Colonic mucosa (tissue), 4 donors: ENCODE measurements at regions not wholly inside any gene's neighbourhood (a gene's known extent, or its start where the extent isn't known, plus 50 kb on each side); places are given as distances from the start of the nearest gene placed in this dataset.

Source experiments
- DNase-seq: peaks from one replicate; pipeline ENCODE4 v3.0.0-alpha.2; 2020
- H3K27ac ChIP-seq: fragments of 200-600 bp; one replicate; pipeline ENCODE4 v1.8.0; 2021
- H3K27me3 ChIP-seq: fragments of 200-600 bp; one replicate; pipeline ENCODE4 v1.8.0; 2021
- H3K36me3 ChIP-seq: fragments of 200-600 bp; one replicate; pipeline ENCODE4 v1.8.0; 2021
- H3K4me1 ChIP-seq: fragments of 200-600 bp; one replicate; pipeline ENCODE4 v1.8.0; 2021; ENCODE audit warnings: mild to moderate bottlenecking
- H3K4me3 ChIP-seq: fragments of 200-600 bp; one replicate; pipeline ENCODE4 v1.8.0; 2021
- H3K9ac ChIP-seq, 2 donors: one replicate each; pipeline ENCODE4 v1.7.0; 2013; ENCODE audit warnings: control low read depth in 2 of 2, low read depth in 2 of 2, low read length in 2 of 2
- H3K9me3 ChIP-seq: fragments of 200-600 bp; one replicate; pipeline ENCODE4 v1.8.0; 2021
- intact Hi-C: fragments of 100-400 bp; cut with DNase I; formaldehyde crosslinking; loops from one replicate; pipeline ENCODE4 v1.14.1; 2022
- TF ChIP-seq, protein P1 (sequence below): fragments of 200-600 bp; IDR thresholded peaks from one replicate; pipeline ENCODE4 v1.8.0; 2022; ENCODE audit warnings: antibody characterized with exemption, mild to moderate bottlenecking
- donor health status: healthy.
- donor health status: DM: no; HTN: no; CAD: no.
- donor health status: DM: no; HTN: no; CAD: no.

DNA sequence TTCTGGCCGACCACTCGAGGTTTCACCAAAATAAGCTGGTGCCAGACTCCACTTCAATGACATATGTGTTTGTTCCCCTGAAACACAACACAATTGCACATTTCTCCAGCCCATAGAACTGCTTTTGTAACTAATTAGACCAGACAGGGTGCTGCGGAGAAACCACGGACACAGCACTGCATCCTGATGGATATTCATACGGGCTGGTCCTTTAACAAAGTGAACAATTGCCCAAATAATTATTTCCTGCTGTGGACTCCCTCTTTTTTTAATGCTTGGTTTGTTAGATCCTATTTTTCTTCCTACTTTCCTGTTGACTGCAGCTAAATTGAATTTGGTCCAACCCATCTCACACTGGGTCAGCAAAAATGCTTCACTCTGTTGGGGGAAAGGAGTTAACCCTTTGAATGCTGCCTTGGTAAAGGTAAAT, 198.6 kb upstream of the BMPER start:
- DNase-seq = no peak
- intact Hi-C loops = no loop called here

DNA sequence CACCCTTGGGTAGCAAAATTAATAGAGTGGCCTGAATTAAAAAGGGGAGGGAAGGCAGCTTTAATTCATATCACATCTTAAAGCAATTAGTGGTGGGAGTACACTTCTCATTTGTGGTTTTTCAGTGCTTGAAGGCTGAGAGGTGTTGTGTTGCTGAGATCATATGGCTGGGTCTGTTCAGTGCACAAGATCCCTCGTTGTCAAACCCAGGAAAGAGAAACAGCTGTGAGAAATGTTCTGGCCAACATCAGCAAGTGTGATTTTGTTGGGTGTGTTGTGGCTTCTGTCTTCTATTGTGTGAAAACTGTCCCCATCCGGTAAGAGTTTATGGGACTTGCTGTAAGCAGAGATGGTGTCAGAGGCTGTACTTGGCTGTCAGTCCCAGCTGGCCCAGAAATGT, 197.9 kb upstream of the BMPER start:
- peaks cover 4% of the 10 kb centered on the region for H3K4me1 ChIP-seq
- no peaks in the 10 kb centered on the region for H3K36me3 ChIP-seq
- intact Hi-C loops = no loop called here
- DNase-seq = no peak
- no peak overlapping the region for H3K27ac ChIP-seq
- H3K4me3 ChIP-seq = no peak overlapping the region
- no peaks in the 10 kb centered on the region for H3K9me3 ChIP-seq
- H3K9ac ChIP-seq = no peak overlapping the region
- no peaks in the 10 kb centered on the region for H3K27me3 ChIP-seq
- TF ChIP-seq, protein P1, sequence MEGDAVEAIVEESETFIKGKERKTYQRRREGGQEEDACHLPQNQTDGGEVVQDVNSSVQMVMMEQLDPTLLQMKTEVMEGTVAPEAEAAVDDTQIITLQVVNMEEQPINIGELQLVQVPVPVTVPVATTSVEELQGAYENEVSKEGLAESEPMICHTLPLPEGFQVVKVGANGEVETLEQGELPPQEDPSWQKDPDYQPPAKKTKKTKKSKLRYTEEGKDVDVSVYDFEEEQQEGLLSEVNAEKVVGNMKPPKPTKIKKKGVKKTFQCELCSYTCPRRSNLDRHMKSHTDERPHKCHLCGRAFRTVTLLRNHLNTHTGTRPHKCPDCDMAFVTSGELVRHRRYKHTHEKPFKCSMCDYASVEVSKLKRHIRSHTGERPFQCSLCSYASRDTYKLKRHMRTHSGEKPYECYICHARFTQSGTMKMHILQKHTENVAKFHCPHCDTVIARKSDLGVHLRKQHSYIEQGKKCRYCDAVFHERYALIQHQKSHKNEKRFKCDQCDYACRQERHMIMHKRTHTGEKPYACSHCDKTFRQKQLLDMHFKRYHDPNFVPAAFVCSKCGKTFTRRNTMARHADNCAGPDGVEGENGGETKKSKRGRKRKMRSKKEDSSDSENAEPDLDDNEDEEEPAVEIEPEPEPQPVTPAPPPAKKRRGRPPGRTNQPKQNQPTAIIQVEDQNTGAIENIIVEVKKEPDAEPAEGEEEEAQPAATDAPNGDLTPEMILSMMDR = no peak

More for the DNA sequence above, 198.6 kb upstream of the BMPER start:
- H3K27ac ChIP-seq = no peak overlapping the region
- no peak overlapping the region for H3K4me3 ChIP-seq
- no peaks in the 10 kb centered on the region for H3K27me3 ChIP-seq
- no peak overlapping the region for H3K9ac ChIP-seq
- no peaks in the 10 kb centered on the region for H3K9me3 ChIP-seq
- TF ChIP-seq, protein P1 = no peak
- no peaks in the 10 kb centered on the region for H3K36me3 ChIP-seq
- H3K4me1 ChIP-seq = peaks cover 4% of the 10 kb centered on the region

DNA sequence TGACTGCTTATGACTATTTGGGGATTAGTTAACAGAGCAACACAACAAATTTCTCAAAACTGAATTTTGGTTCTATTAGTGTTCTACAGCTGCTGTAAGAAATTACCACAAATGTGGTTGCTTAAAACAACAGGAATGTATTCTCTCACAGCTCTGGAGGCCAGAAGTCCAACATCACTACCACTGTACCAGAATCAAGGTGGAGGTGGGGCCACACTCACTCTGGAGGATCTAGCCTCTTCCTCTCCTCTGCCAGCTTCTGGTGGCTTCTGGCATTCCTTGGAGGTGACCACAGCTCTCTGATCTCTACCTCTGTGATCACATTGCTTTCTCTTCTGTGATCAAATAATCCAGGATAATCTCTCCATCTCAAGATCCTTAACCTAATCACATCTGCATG, 194.7 kb upstream of the BMPER start:
- intact Hi-C loops = no loop called here
- Histone ChIP-seq H3K9ac (no peak overlapping the region), H3K4me1 (peaks cover 4% of the 10 kb centered on the region), H3K27ac (no peak overlapping the region), H3K36me3 (no peaks in the 10 kb centered on the region), H3K4me3 (no peak overlapping the region), H3K27me3 (no peaks in the 10 kb centered on the region), H3K9me3 (no peaks in the 10 kb centered on the region)
- TF ChIP-seq, protein P1 = no peak
- no peak for DNase-seq

DNA sequence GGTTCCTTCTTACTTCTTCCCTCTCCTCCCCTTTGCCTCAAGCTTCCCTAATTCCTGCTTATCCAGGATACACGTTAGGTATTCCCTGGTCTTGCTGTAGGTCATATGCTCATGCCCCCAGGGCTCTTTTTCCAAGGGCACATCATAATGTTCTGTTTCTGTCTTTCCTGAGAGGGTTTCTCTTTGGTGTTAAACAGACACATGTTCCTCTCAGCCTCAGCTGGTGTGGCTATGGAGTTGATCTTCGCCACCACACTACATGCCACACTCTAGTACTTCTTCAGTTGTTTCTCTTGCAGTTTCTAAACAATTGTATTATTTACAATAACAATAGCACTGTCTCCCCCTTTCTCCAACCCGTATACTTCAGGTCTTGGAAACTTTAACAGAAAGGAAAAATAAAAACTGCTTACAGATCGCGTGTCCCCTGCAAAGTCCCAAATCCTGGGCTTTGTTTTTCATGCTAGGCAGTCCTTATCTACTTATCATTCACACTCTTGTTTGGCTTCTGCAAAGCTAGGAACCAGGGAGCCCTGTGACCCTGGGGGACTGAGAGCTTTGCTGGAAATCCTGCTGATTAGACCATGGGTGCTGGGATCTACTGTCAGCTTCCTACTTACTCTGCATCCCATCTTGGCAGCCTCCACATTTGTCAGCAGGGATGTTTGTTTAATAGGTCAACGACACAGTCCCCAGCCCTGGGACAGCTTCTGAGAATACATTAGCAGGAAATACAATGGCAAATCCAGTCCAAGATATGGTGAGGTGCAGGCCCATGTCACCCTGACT, 193.9 kb upstream of the BMPER start:
- Histone ChIP-seq H3K9ac (no peak overlapping the region), H3K27ac (no peak overlapping the region), H3K27me3 (no peaks in the 10 kb centered on the region), H3K4me3 (no peak overlapping the region), H3K9me3 (no peaks in the 10 kb centered on the region), H3K36me3 (no peaks in the 10 kb centered on the region), H3K4me1 (peaks cover 4% of the 10 kb centered on the region)
- DNase-seq = no peak
- intact Hi-C loops = no loop called here
- TF ChIP-seq, protein P1 = no peak

DNA sequence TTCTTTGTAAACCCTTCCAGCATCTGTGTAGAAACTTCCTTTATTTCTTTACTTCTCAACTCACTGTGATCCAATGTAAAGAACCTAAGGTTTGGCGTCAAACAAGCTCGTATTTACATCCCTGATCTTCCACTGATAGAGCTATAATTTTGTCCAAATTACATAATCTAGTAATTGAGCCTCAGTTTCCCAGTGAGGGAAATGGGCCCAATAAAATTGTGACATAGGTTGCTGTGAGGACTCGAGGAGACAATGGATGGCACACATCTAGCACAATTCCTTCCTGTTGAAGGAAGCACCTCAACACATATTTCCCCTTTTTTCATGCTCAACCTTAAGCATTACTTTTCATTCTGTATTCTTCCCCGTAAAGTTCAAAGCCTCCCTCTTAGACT, 193.3 kb upstream of the BMPER start:
- Histone ChIP-seq H3K4me3 (no peak overlapping the region), H3K36me3 (no peaks in the 10 kb centered on the region), H3K27ac (no peak overlapping the region), H3K4me1 (no peaks in the 10 kb centered on the region), H3K9me3 (no peaks in the 10 kb centered on the region), H3K9ac (no peak overlapping the region), H3K27me3 (no peaks in the 10 kb centered on the region)
- DNase-seq = no peak
- intact Hi-C loops = no loop called here
- TF ChIP-seq, protein P1 = no peak
